NCI-H526 (cell line): ENCODE measurements at regions not wholly inside any gene's neighbourhood (a gene's known extent, or its start where the extent isn't known, plus 50 kb on each side); places are given as distances from the start of the nearest gene placed in this dataset.

Source experiments
- DNase-seq, 2 experiments: peaks; one replicate each; lab custom pipeline; 2025; lab: John Stamatoyannopoulos, UW

GRCh38 chr10:21260506-21261149 lies 264.9 kb downstream of the SKIDA1 start:
- no peak for DNase-seq

GRCh38 chr10:21260066-21260465 lies 265.4 kb downstream of the SKIDA1 start:
- no peak for DNase-seq

GRCh38 chr10:21257919-21258318 lies 267.6 kb downstream of the SKIDA1 start:
- no peak for DNase-seq

DNA sequence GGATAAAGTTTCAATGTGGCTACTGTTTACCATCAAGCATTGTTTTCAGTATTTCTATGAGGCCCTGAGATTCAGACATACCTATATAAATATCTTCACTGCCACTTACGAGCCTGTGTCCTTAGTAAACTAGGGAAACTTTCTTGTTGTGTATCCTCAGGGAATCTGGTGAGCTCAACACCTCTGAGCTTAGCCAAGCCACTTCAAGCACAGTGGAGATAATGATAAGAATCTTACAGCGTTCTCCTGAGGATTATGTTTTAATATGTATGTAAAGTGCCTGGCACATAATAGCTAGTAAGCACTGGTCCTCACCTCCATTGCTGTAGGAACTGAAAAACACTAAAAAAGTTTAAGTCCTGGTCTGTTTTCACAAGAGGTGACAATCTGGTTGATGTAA lies 268.3 kb downstream of the SKIDA1 start:
- DNase-seq, result no peak

- no peak for DNase-seq
These were observed 276.0 kb downstream of the SKIDA1 start for GRCh38 chr10:21249435-21249834.

- DNase-seq, result no peak
These were observed 277.9 kb downstream of the SKIDA1 start for GRCh38 chr10:21247592-21247991.

DNA sequence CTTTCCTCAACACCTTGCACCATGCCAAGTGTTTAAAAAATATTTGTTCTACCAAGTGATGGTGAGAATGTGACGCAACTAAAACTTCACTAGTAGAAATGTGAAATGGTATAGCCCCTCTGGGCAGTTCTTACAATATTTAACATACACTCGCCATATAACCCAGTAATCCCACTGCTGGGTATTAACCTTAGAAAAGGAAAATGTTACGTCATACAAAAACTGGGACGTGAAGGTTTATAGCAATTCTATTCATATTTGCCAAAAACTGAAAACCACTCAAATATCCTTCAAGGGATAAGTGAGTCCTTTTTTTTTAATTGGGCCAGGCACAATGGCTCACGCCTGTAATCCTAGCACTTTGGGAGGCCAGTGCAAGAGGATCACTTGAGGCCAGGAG lies 279.3 kb downstream of the SKIDA1 start:
- DNase-seq, result no peak

GRCh38 chr10:21243748-21244257 lies 281.7 kb downstream of the SKIDA1 start:
- DNase-seq, result no peak

GRCh38 chr10:21242915-21243314 lies 282.6 kb downstream of the SKIDA1 start:
- DNase-seq, result no peak

DNA sequence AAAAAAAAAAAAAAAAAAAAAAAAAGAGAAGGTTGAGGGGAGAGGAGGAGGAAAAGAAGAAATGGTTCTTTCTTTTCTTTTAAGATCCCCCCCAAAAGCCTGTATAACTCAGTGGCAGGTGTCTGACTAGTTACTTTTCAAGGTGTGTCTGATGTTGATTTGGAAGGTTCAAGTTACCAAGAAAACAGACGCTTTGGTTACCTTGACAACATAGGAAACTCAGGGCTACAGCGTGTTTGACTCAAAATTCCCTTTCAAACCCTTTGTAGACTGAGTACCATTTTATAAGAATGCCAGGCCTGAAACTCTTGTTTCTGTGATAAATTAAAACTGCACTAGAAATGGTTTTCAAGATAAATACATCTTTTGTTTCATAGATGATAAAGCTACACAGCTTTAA lies 286.8 kb downstream of the SKIDA1 start:
- no peak for DNase-seq

DNA sequence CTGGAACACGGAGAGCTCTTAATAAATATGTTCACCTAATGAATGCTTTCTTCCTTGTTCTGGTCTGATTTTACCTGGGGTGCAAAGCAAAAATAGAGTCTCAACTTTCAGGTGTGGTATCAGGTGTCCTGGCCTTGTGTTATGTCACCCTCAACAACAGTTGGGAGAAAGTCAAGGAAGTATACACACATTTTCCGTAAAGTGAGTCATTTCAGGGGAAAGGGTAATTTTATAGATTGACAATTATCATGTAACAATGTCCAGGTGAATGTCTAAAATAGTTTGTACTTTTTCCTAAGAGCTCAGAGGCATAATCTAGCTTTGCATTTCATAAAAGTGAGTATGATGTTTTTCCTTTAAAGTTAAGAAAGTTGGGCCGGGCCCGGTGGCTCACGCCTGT lies 287.4 kb downstream of the SKIDA1 start:
- DNase-seq, result no peak

GRCh38 chr10:21234761-21235160 lies 290.7 kb downstream of the SKIDA1 start:
- DNase-seq, result no peak

GRCh38 chr10:21230219-21230618 lies 295.3 kb downstream of the SKIDA1 start:
- no peak for DNase-seq

DNA sequence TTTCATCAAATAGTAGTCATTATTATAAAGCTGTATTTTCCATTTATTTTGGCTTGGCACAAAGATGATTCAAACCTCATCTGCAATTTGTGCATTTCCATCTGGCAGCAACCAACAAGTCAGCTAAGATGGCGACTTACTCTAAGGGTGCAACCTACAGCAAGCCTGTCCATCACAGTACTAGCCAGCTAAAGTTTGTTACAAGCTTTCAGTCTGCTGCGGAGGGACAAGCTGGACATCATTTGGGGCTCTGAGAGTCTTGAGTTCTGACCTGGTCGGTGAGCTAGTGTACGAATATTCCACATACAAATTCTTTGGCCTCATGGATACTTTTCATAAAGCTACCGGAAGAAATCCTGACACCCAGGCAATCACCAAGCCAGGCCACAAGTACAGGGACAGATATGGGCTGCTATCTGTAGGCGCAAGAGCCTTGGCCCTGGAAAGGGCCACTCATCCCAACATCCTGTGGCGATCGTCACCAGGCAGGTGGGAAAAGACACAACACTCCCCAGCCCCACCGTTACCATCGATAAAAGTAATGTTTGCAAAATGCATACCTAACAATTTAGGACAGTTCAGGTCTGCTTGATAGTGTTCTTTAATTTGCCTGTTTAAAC lies 307.6 kb downstream of the SKIDA1 start:
- no peak for DNase-seq

GRCh38 chr10:21217107-21217506 lies 308.4 kb downstream of the SKIDA1 start:
- no peak for DNase-seq

DNA sequence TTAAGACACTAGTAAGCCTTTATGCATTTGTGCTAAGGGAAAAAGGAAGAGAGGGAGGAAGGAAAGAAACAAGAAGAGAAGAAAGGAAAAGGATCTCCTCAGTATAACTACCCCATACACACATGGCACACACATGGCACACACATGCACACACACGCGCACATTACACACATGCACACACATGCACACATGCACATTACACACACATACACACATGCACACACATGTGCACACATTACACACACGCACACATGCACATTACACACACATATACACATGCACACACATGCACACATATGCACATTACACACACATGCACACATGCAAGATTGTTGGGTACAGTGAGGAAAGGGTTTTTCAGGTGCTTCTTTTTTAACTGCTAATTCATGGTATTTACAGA lies 311.2 kb downstream of the SKIDA1 start:
- DNase-seq, result no peak

- DNase-seq, result no peak
These were observed 312.1 kb downstream of the SKIDA1 start for GRCh38 chr10:21213381-21213780.

DNA sequence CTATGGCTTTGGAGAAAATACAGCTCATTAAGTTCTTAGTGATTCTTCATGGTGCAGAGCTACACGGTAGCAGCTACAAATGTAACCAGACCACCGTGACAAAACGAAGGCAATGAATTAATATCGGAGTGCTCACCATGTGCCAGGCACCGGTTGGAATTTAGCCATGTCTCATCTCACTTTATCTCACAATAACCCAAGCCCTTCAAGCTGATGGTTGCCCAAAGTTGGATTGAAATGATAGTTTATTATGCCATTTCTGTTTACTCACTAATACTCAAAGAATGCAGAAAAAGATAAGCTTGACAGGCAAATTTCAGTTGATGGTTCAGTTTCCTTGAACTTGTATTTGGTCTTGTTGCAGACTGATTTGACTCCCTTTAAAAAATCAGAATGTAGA lies 312.6 kb downstream of the SKIDA1 start:
- DNase-seq, result no peak

- DNase-seq, result no peak
These were observed 313.1 kb downstream of the SKIDA1 start for GRCh38 chr10:21212348-21212747.

- DNase-seq, result no peak
These were observed 312.4 kb upstream of the NEBL start for GRCh38 chr10:21209495-21209894.

DNA sequence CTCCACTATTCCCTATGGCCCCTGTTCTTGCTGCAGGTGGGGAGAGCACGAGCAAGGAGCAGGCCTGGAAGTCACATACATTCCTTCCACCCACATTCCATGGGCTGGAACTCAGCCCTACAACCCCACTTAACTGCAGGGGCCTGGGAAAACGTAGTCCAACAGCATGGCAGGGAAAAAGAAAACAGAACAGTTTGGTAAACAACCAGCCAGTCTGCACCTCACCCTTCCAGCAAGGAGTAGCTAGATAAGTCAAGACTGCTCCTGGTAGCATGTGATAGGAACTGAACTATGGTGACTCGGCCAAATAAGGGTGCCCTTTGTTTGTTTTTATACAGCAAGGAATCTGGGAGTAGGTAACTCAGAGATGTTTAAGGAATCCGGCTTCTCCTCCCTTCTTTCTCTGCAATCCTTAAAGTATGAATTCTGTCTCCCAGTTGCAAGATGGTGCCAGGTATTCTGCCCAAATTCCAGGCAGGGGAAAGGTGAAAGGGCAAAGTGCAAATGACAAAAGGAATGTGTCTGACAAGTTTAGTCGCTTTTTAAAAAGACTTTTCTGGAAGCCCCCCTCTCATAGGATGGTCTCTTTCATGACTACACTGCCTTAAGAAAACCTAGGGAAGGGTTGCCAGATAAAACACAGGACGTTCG lies 311.7 kb upstream of the NEBL start:
- DNase-seq, result no peak

GRCh38 chr10:21207852-21208646 lies 310.9 kb upstream of the NEBL start:
- no peak for DNase-seq

- DNase-seq, result no peak
These were observed 308.2 kb upstream of the NEBL start for GRCh38 chr10:21205328-21205727.
